ENCODE measurements at regions not wholly inside any gene's neighbourhood (a gene's known extent, or its start where the extent isn't known, plus 50 kb on each side); places are given as distances from the start of the nearest gene placed in this dataset.

GRCh38 chr11:116457336-116458007, 315.3 kb downstream of the BUD13 start:
- H3K4me2 ChIP-seq, result no peak overlapping the region
- TF ChIP-seq NANOG (IDR thresholded peaks at IDR 0.05; ENCODE audit: borderline replicate concordance), result no peak
- TF ChIP-seq JUNB (IDR thresholded peaks at IDR 0.05; ENCODE audit: unreplicated experiment), result no peak
- TF ChIP-seq EZH2 (IDR thresholded peaks at IDR 0.05; ENCODE audit: low read depth, unreplicated experiment), result no peak
- TF ChIP-seq STAT1 (IDR thresholded peaks at IDR 0.05; ENCODE audit: unreplicated experiment), result no peak
- no peak for TF ChIP-seq POLR2AphosphoS5 (IDR thresholded peaks at IDR 0.05; ENCODE audit: low read depth)
- TF ChIP-seq CREB1 (CRISPR knock-in tag; IDR thresholded peaks at IDR 0.05; ENCODE audit: low read depth), result no peak
- TF ChIP-seq ETS1 (IDR thresholded peaks at IDR 0.05), result no peak
- no peak for TF ChIP-seq EZH2phosphoT487 (IDR thresholded peaks at IDR 0.05; ENCODE audit: unreplicated experiment)
- TF ChIP-seq CTCF (conservative IDR thresholded peaks at IDR 0.05; ENCODE audit: low read depth in 2 of 2), result no peak
- TF ChIP-seq, protein P1, sequence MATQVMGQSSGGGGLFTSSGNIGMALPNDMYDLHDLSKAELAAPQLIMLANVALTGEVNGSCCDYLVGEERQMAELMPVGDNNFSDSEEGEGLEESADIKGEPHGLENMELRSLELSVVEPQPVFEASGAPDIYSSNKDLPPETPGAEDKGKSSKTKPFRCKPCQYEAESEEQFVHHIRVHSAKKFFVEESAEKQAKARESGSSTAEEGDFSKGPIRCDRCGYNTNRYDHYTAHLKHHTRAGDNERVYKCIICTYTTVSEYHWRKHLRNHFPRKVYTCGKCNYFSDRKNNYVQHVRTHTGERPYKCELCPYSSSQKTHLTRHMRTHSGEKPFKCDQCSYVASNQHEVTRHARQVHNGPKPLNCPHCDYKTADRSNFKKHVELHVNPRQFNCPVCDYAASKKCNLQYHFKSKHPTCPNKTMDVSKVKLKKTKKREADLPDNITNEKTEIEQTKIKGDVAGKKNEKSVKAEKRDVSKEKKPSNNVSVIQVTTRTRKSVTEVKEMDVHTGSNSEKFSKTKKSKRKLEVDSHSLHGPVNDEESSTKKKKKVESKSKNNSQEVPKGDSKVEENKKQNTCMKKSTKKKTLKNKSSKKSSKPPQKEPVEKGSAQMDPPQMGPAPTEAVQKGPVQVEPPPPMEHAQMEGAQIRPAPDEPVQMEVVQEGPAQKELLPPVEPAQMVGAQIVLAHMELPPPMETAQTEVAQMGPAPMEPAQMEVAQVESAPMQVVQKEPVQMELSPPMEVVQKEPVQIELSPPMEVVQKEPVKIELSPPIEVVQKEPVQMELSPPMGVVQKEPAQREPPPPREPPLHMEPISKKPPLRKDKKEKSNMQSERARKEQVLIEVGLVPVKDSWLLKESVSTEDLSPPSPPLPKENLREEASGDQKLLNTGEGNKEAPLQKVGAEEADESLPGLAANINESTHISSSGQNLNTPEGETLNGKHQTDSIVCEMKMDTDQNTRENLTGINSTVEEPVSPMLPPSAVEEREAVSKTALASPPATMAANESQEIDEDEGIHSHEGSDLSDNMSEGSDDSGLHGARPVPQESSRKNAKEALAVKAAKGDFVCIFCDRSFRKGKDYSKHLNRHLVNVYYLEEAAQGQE (IDR thresholded peaks at IDR 0.05; ENCODE audit: unreplicated experiment), result no peak
- no peak for TF ChIP-seq ZNF331 (CRISPR knock-in tag; IDR thresholded peaks at IDR 0.05; ENCODE audit: low read depth)
- TF ChIP-seq ZNF462 (CRISPR knock-in tag; IDR thresholded peaks at IDR 0.05), result no peak
- no peak for TF ChIP-seq ZNF114 (CRISPR knock-in tag; IDR thresholded peaks at IDR 0.05)
- no peak for DNase-seq (ENCODE audit: low spot score)
- no peak overlapping the region for H3K4me3 ChIP-seq
- Mint-ChIP-seq H3K9me3 (peaks cover 3% of the 10 kb centered on the region; the same call in 1 of the 3 replicates), H3K4me1 (peaks cover 31% of the 10 kb centered on the region), H3K27me3 (ENCODE audit: insufficient read depth, low read depth, poor library complexity) (peaks cover 6% of the 10 kb centered on the region), H3K4me3 (no peak overlapping the region), H3K36me3 (ENCODE audit: low read depth) (no peaks in the 10 kb centered on the region; the same call in 1 of the 3 replicates), H3K27ac (0 out of 2 replicates have a peak overlapping the region, but pooled peaks have one; percentile 7)
- H3K9me2 ChIP-seq (ENCODE audit: insufficient read depth), result 0 out of 2 replicates have a peak, but pooled peaks cover 2% of the 10 kb centered on the region
- H3F3A ChIP-seq (replicated peaks; ENCODE audit: low read depth), result no peaks in the 10 kb centered on the region
- no peak overlapping the region for H3K27ac ChIP-seq (ENCODE audit: low read depth)
- no peaks in the 10 kb centered on the region for H4K20me1 ChIP-seq (replicated peaks; ENCODE audit: insufficient read depth)
- no peaks in the 10 kb centered on the region for H3K36me3 ChIP-seq (ENCODE audit: insufficient read depth)
- peak overlapping the region; percentile 67; the same call in 1 of the 2 replicates for H2AFZ ChIP-seq
- H3K4me1 ChIP-seq (ENCODE audit: insufficient read depth), result peaks cover 10% of the 10 kb centered on the region; the same call in 1 of the 2 replicates
- no peaks in the 10 kb centered on the region for H3K27me3 ChIP-seq (ENCODE audit: insufficient read depth)
- no peaks in the 10 kb centered on the region for H3K79me2 ChIP-seq (replicated peaks; ENCODE audit: insufficient read depth)
- peak; percentile 19; the same call in 2 of the 3 replicates for ATAC-seq
